ENCODE measurements at regions not wholly inside any gene's neighbourhood (a gene's known extent, or its start where the extent isn't known, plus 50 kb on each side); places are given as distances from the start of the nearest gene placed in this dataset.

DNA sequence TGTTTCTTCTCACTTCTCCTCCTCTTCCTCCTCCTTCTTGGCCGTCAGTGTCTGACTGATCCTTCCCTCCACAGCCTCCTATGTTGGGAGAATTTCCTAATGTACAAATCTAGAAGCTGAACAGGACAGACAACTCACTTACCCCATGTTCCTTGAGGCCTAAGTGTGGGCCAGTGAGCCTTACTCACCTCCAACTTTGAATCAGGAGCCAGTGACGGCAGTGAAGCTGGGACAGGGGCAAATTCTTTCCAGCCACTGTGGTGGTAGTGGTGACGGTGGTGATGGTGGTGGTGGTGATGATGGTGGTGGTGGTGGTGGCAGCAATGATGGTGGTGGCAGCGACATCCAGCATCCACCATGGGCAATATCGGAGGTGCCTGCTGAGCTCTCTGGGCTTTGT is 166.3 kb downstream of the FAM43A start:
- no peak overlapping the region for H3K4me3 ChIP-seq (ENCODE audit: low read depth, low read length)
- no peak for DNase-seq (ENCODE audit: low read depth)
- TF ChIP-seq, protein P1, sequence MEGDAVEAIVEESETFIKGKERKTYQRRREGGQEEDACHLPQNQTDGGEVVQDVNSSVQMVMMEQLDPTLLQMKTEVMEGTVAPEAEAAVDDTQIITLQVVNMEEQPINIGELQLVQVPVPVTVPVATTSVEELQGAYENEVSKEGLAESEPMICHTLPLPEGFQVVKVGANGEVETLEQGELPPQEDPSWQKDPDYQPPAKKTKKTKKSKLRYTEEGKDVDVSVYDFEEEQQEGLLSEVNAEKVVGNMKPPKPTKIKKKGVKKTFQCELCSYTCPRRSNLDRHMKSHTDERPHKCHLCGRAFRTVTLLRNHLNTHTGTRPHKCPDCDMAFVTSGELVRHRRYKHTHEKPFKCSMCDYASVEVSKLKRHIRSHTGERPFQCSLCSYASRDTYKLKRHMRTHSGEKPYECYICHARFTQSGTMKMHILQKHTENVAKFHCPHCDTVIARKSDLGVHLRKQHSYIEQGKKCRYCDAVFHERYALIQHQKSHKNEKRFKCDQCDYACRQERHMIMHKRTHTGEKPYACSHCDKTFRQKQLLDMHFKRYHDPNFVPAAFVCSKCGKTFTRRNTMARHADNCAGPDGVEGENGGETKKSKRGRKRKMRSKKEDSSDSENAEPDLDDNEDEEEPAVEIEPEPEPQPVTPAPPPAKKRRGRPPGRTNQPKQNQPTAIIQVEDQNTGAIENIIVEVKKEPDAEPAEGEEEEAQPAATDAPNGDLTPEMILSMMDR (IDR thresholded peaks at IDR 0.05; ENCODE audit: insufficient read depth, low read depth, low read length, missing control alignments), result no peak

DNA sequence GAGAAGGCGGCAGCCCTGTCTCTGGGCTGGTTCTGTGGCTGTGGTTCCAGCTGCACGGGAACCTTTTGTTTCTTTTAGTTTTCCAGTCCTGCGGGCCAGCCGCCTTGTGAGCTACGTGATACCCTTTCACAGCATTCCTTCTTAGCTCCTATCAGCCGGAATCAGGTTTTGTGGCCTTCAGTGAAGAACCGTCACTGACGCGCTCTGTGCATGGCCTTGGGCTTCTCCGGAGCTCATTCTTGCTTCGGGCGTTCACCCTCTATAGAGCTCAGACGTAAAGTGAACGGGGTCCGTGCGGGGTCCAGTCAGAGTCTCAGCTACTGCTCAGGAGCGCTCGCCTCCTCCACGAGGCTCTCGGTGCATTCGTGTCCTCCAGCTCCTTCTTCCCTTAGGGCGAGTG is 166.7 kb downstream of the FAM43A start:
- TF ChIP-seq, protein P1 (IDR thresholded peaks at IDR 0.05; ENCODE audit: insufficient read depth, low read depth, low read length, missing control alignments), result no peak
- no peak overlapping the region for H3K4me3 ChIP-seq (ENCODE audit: low read depth, low read length)
- DNase-seq (ENCODE audit: low read depth), result no peak

DNA sequence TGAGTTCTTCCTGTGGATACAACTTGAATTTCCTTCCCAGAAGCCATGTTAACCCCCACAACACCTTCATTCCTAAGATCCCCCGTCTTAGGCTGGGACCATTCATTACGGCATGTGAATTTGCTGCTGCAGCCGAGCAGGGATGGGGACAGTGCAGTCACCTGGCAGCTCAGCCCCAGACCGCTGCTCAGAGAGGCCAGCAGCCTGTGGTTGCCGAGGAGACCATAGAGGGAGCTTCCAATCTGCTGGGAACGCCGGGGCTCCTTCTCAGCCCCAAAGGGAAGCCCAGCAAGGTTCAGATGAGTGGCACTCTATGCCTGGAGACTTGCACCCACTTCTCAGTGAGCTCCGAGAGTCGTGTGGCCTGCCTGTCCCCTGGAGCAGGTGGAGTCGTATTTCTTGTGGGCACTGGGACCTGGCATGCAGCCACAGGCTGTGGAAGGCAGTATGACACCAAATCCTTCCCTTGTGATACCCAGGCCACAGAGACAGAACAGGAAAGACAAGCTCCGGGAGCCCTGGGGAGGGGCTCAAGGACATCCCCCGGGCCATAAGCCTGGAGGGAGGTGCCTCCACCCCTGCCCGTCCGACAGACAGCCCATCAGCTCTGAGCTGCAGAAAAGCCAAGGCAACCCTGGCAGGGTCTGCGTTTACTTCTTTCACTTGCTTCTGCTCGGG is 167.3 kb downstream of the FAM43A start:
- H3K4me3 ChIP-seq (ENCODE audit: low read depth, low read length), result no peak overlapping the region
- no peak for DNase-seq (ENCODE audit: low read depth)
- TF ChIP-seq, protein P1 (IDR thresholded peaks at IDR 0.05; ENCODE audit: insufficient read depth, low read depth, low read length, missing control alignments), result no peak

DNA sequence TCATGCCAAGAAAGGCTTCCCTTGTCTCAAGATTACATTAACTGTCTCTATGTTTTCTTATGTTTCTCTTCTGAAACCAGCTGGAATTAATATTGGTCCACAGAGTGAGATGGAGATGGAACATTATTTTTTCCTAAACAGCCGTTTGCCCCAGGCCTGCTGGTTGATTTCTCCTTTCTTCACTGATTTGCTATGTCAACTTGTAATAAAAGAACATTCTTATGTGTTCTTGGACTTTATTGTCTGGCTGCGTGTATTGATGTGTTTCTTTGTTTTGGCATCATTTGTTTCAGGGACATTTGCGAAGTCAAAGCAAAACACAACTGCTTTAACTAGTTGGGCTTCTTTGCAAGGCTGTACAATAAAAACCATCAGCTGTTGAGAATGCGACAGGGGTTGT is 168.5 kb downstream of the FAM43A start:
- H3K4me3 ChIP-seq (ENCODE audit: low read depth, low read length), result no peak overlapping the region
- TF ChIP-seq, protein P1 (IDR thresholded peaks at IDR 0.05; ENCODE audit: insufficient read depth, low read depth, low read length, missing control alignments), result no peak
- no peak for DNase-seq (ENCODE audit: low read depth)

DNA sequence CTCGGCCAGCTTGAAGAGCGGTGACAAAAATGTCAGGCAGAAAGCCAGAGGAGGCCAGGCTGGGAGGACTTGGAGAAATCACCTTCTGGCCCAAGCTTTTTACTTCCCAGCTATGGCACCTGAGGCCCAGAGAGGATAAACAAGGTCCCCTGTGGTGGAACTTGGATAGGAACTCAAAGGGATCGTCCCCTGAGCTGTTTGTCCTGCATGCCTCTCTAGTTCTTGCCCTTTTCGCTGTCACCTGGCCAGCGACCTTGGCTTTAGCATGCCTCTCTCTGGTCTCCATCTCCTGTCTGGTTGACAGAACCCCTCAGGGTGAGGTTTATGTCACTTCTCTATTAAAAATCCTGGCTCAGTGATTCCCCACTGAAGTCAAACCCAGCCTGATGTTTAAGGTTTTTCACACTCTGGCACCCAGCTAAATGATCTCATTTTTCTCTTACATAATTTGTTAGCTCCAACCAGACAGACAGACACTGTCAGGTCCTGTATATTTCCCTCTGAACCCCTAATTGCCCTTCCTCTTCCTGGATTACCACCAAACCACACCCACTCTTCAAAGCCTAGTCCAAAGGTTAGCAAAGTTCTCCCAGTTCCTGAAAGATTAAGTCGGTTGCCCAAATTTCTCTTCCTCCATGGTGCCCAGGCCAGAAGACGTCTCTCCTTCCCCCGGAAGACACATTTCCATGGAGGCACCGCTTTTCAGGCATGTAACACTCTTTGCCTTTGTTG is 169.1 kb downstream of the FAM43A start:
- H3K4me3 ChIP-seq (ENCODE audit: low read depth, low read length), result no peak overlapping the region
- DNase-seq (ENCODE audit: low read depth), result no peak
- TF ChIP-seq, protein P1 (IDR thresholded peaks at IDR 0.05; ENCODE audit: insufficient read depth, low read depth, low read length, missing control alignments), result no peak

DNA sequence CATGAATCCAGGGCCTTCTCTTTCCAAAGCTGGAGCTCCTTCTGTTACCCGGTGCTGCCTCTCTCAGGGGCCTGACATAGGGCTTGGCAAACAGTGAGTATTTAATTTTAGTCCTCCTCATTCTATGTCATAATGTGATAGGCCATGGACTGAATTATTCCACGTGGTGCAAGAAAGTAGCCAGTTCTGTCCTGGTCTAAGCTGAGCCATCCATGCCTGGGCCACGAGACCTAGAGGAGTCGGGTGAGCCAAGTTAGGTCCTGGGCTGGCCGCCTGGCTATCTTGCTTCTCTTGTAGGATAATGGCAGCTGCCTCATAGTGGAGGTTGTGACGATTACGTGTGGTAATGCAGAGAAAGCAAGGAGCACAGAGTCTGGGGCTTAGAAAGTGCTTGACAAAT is 170.6 kb downstream of the FAM43A start:
- no peak overlapping the region for H3K4me3 ChIP-seq (ENCODE audit: low read depth, low read length)
- TF ChIP-seq, protein P1 (IDR thresholded peaks at IDR 0.05; ENCODE audit: insufficient read depth, low read depth, low read length, missing control alignments), result no peak
- no peak for DNase-seq (ENCODE audit: low read depth)
